ENCODE measurements at regions not wholly inside any gene's neighbourhood (a gene's known extent, or its start where the extent isn't known, plus 50 kb on each side); places are given as distances from the start of the nearest gene placed in this dataset.

- in situ Hi-C loops (cut with MboI; ENCODE audit: low sequenced_read_pairs, unreplicated experiment), result loop anchor here (5.0 kb wide), 1 partner anchor 59 kb away; no protein-coding TSS in a partner anchor
- DNase-seq (ENCODE audit: low spot score), result no peak
- TF ChIP-seq, protein P1, sequence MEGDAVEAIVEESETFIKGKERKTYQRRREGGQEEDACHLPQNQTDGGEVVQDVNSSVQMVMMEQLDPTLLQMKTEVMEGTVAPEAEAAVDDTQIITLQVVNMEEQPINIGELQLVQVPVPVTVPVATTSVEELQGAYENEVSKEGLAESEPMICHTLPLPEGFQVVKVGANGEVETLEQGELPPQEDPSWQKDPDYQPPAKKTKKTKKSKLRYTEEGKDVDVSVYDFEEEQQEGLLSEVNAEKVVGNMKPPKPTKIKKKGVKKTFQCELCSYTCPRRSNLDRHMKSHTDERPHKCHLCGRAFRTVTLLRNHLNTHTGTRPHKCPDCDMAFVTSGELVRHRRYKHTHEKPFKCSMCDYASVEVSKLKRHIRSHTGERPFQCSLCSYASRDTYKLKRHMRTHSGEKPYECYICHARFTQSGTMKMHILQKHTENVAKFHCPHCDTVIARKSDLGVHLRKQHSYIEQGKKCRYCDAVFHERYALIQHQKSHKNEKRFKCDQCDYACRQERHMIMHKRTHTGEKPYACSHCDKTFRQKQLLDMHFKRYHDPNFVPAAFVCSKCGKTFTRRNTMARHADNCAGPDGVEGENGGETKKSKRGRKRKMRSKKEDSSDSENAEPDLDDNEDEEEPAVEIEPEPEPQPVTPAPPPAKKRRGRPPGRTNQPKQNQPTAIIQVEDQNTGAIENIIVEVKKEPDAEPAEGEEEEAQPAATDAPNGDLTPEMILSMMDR (IDR thresholded peaks at IDR 0.05; ENCODE audit: borderline replicate concordance, control extremely low read depth, extremely low read depth, insufficient read depth, missing control alignments), result no peak
Measured at GRCh38 chr9:109913461-109913810, 133.4 kb downstream of the PALM2AKAP2 start.

GRCh38 chr9:109914280-109915027 lies 134.5 kb downstream of the PALM2AKAP2 start:
- TF ChIP-seq, protein P1 (IDR thresholded peaks at IDR 0.05; ENCODE audit: borderline replicate concordance, control extremely low read depth, extremely low read depth, insufficient read depth, missing control alignments), result no peak
- in situ Hi-C loops (cut with MboI; ENCODE audit: low sequenced_read_pairs, unreplicated experiment), result loop anchor here (5.0 kb wide), 1 partner anchor 58 kb away; no protein-coding TSS in a partner anchor
- DNase-seq (ENCODE audit: low spot score), result no peak

DNA sequence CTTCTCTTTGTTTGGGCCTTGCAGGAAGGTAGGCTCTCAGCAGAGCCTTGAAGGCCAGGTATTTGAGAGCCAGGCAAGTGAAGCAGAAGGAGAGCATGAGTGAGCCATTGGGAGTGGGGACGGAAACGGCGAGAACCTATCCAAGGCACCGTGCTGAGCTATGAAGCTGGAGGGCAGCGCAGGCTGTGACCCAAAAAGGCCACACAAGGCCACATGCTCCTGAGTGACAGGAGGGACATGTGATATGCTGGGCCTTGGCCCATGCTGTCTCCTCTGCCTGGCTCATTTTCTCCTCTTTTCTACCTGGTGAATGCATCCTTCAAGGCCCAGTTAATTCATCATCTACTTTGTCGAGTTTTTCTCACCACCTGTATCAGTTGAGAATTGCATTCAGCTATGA lies 136.3 kb downstream of the PALM2AKAP2 start:
- TF ChIP-seq, protein P1 (IDR thresholded peaks at IDR 0.05; ENCODE audit: borderline replicate concordance, control extremely low read depth, extremely low read depth, insufficient read depth, missing control alignments), result no peak
- in situ Hi-C loops (cut with MboI; ENCODE audit: low sequenced_read_pairs, unreplicated experiment), result no loop called here
- no peak for DNase-seq (ENCODE audit: low spot score)

DNA sequence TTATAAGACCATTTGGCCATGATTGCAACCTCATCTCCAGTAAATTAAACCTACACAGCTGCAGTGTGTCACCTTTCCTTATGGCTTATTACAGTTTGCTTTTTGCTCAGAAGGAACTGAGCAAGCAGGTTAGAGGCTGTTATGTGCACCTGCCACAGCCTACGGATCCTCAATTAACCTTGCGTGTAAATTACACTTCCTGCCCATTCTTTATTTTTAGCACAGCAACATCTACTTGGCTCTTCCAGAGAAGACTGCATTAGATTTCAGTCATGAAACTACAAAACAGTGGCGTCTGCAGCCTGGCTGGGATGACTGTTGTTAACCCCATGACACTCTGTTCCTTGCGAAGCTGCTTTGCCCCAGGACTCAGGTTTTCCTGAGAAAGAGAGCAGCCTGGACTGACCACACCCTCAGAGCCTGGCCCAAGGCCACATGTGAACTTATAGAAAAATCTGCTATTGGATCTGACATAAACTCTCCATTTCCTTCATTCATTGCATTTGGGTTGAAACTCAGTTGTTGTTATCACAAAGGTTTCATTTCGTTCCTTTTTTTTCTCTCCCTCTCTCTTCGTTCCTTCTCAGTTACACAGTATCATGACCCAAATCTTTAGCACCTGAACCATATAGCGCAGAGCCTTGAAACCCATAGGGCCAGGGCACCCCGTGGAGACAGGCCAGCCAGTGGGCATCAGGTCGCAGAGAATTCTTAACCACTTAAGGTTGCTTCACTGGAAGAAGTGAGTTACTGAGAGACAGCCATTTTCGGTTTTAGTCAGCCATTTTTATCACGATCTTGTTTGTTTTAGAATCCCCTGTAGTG lies 138.6 kb downstream of the PALM2AKAP2 start:
- in situ Hi-C loops (cut with MboI; ENCODE audit: low sequenced_read_pairs, unreplicated experiment), result no loop called here
- TF ChIP-seq, protein P1 (IDR thresholded peaks at IDR 0.05; ENCODE audit: borderline replicate concordance, control extremely low read depth, extremely low read depth, insufficient read depth, missing control alignments), result no peak
- DNase-seq (ENCODE audit: low spot score), result no peak

DNA sequence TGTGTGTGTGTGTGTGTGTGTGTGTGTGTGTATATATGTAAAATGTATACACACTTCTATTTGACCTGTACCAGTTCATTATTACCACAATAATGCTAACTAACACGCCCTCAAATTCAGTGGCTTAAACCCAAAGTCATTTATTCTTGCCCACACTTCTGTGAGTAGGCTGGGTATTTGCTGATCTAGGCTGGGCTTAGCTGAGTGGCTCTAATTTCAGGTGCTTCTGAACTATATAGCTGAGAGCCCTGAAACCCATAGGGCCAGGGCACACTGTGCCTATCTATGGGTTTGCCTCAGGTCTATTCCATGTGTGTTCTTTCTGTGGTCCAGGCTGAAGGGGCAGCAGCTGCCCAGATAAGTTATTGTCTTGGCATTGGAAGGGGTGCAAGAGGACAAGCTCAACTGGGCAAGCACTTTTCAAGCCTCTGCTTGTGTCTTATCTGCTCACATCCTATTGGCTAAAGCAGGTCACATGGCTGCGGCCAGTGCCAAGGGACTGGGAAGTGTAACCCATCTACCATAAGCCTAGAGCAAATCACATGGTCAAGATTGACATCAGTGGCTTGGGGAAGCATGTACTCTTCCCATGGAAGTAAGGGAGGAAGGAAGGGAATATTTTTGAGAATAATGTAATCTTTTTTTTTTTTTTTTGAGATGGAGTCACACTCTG lies 139.9 kb downstream of the PALM2AKAP2 start:
- TF ChIP-seq, protein P1 (IDR thresholded peaks at IDR 0.05; ENCODE audit: borderline replicate concordance, control extremely low read depth, extremely low read depth, insufficient read depth, missing control alignments), result no peak
- in situ Hi-C loops (cut with MboI; ENCODE audit: low sequenced_read_pairs, unreplicated experiment), result no loop called here
- DNase-seq (ENCODE audit: low spot score), result no peak

All from GM13976 (cell line).